HG03108 (cell line): ENCODE measurements at regions not wholly inside any gene's neighbourhood (a gene's known extent, or its start where the extent isn't known, plus 50 kb on each side); places are given as distances from the start of the nearest gene placed in this dataset.

Experiments
- ATAC-seq: cut with Tn5 transposase; IDR thresholded peaks from one replicate; pipeline ENCODE4 v1.9.1; 2021; ENCODE audit warnings: moderate library complexity; ENCODE audit not compliant: unreplicated experiment

DNA sequence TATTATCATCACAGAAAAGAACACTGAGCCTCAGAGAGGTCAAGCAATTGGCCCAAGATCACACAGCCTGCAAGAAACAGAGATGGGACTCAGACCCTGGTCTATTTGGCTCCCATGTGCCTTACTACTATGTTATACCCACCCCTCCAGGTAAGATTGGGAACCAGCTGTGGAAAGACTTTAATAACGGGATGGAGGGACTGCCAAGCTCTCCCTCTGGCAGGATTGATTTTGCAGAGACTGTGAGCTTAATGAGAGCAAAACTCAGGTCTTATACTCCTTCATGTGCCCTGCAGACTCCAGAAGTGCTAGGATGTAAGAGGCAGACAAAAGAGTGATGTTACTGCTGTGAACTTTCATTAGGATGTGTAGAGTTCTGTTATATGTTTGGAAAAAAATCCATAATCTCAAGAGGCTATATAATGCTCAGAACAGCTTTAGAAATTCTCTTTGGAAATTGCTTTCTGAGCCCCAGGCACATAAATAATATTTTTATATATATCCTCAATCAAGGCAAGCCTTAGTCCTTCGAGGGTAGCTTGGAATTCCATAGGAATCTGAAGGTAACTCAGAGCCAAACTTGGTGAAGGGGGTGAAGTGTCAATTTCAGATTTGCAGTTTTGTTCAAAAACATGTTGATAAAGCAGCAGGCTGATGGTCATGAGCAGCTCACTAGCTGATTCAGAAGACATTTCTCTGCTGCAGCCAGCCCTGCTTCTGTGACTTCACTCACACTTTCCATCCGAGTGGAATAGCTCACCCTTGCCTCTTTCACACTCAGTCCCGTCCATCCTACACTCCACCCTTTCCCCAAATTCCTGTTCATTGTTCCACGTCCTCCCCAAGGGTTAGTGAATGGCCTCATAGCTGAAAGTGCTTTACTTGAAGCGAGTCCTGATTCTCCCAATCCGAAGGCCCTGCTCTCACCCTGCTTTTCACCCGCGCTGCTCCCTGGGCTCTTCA is 188.8 kb downstream of the SNX19 start:
- ATAC-seq, result no peak

DNA sequence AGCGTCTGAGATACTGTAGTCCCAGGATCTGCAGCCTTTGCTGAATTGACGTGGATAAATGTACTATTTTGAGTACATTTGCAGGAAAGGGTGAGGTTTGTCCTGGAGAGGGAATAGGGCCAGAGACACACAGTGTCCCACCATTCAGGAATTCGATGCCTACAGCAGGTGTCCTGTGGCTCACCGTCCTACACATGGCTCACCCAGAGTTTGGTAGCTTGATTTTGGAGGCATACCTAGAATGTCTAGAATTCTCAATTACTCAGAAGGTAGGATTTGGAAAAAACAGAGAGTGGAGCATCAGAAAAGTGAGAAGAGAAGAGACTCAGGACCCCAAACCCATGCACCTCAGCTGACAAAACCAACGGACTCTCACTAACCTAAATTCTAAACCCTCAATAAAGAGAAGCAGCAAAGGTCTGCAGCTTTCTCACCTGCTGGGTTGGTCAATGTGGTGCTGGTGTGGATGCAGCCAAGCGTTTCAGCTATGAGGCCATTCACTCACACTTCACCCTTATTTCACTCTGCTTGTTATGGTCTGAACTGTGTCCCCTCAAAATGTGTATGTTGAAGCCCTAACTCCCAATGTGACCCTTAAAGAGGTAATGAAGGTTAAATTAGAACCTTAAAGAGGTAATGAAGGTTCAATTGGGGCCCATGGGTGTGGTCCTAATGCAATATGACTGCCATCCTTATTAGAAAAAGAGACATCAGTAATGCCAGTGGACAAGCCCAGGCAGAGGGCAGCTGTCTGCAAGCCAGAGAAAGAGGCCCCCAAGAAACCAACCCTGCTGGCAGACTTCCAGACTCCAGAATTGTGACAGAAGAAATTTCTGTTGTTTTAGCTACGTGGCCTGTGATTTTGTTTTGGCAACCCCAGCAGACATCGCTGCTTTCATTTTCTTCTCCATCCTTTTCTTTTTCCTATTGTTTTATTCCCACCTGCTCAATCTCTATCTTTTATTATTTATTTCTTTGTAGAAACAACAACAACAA is 187.8 kb downstream of the SNX19 start:
- no peak for ATAC-seq

DNA sequence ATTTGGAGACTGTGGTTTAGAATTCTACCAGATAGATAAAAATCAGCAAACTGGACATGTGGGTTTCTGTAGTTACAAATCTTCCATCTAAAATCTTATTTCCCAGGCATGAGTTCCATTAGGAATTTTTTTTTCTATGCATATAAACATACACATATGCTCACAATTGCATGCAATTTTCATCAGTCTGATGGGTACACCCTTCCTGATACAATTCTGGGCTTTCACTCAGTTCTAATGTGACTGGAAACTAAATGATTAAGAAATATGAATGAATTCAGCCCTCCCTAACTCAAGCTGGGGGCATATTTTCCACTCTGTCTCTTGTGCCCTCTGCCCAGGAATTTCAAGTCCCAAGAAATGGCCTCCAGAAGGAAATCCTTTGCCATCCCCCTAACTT is 187.1 kb downstream of the SNX19 start:
- ATAC-seq, result no peak

DNA sequence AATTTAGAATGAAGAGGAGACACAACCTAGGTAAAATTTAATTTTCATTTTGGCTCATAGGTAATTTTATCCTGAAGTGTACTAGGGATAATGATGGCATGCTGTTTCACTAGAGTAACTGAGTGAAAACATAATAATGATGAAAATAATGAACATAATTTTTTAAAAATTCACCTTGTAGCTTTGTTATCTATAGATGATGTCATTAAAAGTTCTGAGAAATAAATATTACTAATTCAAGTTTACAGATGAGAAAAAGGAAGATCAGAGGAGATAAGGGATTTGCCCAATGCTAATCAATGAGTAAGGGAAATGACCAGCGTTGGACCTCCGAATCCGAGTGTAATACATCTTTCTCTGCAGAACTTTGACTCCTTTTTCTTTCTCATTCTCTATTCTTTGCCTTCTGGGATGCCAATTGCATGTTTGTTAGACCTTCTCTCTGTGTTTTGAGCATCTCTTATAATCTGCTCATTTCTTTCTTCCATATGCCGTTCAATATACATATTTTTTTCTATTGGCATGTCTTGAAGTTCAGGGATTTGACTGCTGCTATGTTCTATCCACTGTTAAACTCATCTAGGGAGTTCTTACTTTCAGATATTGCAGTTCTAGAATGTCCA is 186.5 kb downstream of the SNX19 start:
- no peak for ATAC-seq

DNA sequence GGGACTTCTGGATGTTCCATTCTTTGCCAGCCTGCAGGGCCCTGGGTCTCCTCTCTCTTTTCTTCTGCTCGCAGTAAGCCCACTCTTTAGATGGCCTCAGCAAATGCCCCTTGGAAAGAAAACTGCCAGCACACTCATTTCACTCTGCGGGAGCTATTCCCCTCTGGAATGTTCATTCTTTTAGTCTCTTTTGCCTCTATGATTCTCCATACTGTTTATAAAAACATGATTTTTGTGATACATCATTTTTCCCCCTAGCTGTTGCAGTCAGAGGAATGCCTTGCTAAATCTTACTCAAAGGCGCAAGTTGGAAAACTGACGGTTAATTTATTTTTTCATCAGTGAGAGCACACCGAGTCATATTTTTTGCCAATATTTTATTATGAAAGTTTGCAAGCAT is 184.9 kb downstream of the SNX19 start:
- no peak for ATAC-seq

DNA sequence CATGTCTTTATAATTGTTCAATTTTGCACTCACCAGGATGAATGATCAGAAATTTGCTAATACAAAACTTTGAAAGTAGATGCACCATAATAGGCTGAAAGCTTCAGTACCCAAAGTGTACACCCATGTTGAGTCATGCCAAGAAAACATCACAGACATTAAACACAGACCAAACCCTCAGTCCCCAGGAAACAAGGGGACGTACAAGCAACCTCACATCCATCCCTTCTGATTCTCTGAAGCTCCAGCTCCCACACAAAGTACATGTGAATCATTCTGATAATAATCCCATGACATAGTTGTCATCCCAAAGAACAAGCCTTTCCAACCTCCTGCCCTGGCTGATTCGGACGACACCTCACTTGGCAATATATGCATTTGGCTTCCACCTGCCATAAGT is 183.8 kb downstream of the SNX19 start:
- no peak for ATAC-seq

DNA sequence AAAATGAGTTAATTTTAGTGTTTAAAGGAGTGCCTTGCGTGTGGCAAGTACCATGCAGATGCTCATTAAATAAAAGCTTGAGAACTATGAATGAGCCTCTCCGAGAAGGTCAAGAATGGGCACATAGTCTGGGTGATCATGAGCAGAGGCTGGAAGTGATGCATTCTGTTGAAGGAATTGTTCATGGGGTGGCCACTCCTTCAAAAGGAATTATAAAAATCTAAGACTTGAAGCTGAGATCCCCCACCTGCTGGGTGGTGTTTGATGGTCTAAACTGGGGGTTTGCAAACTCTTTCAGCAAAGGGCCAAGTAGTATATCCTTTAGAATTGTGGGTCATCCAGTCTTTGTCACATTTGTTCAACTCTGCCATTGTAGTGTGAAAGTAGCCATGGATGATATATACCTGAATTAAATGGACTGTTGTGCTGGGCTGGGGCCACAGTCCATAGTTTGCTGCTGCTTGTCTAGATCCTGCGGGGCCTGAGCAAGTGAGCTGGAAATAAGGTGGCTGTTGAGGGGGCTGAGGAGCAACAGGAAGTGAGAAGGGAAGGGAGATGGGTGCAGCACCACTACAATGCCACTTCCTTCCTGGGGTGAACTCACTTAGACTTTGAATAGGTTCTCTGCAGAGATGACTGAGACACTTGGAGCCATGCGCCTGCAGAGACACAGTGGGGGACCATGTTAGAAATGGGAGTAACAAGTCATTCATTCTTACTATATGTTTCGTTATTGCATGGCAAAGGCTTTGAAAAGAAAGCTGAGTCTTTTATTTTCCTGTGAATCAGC is 179.0 kb downstream of the SNX19 start:
- ATAC-seq, result no peak

DNA sequence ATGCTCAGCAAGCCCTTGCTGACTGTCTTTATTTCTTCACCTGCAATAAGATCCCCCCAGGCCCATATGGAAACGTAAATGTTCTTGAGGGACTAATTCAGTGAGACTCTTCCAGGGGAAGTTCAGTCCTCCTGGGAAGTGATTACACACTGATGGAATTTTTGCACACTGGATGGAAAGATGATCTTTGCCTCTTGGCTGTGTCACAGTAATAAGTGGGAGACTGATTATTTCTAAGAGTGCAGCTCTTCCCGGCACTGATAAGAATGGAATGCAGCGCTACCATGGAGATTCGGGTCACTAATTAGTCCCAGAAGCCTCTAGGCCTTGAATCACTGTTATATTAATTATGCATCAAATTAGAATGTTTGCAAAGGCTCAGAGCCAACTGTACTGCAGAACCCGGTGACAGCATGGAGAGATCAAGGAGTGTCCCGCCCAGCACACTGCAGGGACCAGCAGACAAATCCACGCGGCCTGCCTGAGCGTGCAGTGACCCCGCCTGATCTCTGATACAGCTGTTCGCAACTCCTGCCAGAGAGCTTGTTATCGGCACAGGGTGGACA is 178.3 kb downstream of the SNX19 start:
- ATAC-seq, result no peak

DNA sequence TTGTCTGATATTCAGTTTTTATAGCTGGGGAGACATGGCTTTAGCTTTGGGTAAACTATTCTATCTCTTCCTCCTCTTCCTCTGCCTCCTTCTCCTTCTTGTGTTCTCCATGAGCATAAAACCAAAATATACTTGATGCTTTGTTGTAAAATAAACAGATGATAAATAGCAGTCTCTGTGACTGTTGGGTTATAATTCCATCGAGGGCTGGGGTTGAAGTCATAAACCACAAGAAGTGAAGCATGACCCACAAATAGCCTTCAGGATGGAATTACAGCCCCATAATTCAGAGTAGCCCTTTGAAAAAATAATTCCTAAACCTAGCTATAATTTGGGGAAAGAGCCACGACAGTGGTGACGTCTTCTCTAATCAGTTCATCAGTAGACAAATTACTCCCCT is 177.7 kb downstream of the SNX19 start:
- no peak for ATAC-seq

DNA sequence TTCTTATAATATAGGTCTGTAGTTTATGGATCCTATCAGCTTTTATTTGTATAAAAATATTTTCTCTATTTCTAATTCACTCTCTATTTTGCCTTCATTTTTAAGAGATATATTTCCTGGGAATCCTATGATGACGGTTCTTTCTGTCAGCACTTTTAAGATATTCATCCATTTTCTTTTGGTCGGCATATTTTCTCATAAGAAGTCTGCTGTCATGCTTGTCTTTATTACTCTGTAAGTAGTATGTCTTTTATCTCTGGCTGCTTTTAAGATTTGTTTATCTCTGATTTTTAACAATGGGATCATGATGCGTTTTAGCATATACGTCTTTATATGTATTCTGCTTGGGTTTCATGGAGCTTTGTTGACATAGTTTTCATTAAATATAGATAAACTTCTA is 175.5 kb downstream of the SNX19 start:
- no peak for ATAC-seq

DNA sequence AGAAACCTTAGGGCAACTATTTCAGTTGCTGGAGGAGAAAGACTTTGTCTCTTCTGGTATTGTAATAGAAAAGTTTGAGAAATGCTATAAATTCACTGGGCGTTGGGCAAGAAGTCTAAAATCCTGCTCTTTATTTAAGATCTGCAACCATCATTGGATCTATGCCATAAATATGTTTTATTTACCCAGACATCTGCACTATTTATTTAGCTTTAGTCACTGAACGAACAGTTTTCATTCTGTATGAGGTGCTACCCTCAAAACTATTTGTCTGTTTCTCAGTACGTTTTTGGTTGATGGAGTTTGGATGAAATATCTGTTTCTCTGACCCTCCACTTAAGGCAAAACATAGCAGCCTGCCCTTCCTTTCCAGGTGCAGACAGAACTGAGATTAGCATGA is 171.5 kb downstream of the SNX19 start:
- no peak for ATAC-seq

DNA sequence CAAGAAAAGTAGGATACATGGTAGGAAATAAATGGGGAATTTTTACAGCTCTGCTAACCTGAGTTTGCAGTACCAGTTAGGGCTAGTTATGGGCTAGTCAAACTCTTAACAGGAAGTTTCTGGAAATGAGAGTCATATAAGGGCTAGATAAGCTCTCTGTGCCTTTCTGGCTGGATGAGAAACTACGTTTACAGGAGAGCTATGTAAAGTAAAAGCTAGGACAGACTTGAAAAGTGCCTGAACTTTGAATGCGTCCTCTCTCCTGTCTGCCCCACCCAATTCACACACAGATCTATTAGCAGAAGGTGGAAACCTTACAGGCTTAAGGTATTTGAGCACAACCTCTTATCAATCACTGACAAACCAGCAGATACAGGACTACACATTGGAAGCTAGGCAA is 167.1 kb downstream of the SNX19 start:
- no peak for ATAC-seq

DNA sequence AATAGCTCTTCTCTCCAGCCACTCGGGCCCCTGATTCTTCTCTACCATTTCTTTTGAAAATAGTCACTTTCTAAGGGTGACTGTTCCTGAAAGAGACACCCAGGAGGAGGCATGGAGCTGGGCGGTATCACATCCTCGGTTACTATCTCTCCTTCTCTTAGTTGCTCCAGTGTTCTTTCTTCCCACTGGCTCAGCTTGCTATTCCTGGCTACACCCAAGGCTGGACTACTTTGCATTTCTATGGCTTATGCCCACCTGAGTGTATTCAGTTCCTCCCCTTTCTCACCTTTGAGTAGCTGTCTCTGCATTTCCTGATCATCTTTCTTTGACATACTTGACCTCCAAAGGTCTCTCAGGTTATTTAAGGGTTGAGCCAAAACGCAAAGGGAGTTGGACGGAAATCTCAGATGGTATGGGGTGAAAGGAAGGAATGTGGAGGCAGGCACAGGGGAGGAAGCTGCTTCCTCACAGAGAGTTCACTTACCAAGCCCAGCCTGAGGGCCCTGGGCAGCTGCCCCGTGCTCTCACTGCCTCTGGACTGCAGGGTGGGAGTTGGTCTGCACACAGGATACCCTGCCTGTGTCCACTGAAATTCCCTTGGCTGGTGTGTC is 155.7 kb downstream of the SNX19 start:
- ATAC-seq, result no peak

DNA sequence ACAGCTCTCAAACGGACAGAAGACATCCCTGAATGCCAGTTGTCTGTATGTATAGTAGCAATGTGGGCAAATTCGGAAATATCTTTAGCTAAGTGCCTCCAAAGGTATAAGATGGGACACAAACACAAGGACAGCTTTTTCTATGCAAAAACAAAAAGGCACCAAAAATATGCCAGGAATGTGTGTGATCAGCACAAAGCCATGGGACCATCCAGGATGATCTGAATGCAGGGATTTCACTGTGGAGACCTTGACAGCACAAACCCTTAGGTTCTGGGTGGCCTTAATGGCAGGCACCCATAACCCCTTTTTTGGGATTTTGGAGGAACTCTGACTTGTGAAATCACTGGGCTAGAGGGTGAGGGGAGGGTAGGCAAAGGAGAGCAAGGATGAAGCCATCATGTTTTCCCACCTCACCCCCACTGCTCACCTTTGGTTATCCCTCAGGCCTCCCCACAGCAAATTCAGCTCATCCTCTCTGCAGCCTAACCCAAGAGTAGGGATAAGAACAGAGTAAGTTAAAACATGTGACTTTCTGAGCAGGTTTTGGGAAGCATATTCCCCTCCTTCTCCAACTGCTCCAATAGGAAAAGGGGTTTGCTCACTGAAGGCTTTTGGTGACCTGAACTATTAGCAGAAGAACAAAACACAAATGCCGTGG is 154.6 kb downstream of the SNX19 start:
- no peak for ATAC-seq

DNA sequence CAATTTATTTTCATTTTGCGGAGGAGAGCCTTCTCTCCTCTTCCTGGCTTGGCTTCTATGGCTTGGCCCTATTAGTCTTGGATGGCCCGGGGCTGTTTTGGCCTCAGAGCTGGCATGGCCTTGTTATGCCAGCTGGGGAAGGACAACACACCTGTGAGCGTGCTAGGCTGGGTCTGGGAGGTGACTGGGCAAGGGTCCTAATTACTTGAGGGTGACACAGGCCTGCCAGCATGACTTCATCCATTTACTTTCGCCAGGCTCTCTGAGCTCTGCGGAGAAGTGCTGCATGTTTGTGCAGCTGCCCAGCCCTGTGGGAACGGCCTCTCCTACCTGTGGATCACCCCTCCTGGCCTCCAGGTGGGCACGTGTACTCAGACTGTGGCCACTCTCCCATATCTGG is 153.6 kb downstream of the SNX19 start:
- no peak for ATAC-seq

DNA sequence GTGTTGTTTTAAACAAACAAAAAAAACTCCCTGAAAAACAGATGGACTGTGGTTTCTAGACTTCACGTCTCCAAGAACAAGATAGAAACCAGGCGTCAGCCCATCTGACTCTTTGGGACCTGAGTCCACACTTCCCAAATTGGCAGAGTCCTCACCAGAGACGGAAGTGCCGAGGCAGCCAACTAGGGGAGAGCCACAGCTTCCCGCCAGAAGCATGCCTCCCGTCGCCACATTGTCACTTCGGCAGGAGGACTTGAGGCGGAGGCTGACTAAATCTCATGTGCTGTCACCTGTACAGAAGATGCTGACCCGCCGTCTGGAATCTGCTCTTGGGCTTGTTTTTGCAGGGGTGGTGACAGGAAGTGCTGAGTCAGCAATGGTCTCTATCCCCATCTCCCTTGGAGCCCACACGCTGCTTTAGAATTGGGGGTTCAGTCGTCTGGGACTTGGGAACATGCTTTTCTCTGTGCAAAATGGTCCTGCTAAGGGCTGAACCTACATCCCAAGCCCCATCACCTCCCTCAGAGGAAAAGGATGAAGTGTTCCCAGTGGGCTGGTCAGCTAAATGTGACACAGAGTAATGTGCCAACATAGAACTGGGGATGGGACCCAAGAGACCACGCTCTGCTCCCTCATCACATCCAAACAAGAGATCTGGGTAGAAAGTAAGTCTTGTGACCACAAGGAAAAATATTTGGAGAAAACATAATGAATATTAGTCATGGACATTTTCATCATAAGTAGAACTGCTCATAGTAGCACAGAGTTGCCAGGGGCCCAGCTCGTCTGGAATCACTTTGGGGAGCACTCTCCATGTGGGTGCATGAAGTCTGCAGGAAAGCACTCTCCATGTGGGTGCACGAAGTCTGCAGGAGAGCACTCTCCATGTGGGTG is 152.9 kb downstream of the SNX19 start:
- ATAC-seq, result no peak

DNA sequence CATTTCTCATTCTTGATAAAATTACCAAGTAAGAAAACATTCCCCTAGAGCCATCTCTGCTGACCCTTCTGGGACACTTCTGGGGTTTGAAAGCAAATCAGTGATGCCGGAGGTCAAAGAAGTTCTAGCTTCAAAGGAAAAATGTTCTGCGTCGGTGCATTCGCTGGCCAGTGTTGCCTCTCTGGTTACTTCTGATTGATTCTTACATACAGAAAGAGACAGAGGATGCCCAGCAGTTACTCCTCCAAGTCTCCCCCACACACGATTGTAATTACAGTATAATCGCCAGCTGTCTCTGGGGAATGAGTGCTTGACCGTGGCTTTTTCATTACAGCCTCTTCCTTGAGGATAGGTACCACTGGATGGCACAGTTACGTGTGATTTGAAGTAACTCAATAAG is 150.9 kb downstream of the SNX19 start:
- ATAC-seq, result no peak

DNA sequence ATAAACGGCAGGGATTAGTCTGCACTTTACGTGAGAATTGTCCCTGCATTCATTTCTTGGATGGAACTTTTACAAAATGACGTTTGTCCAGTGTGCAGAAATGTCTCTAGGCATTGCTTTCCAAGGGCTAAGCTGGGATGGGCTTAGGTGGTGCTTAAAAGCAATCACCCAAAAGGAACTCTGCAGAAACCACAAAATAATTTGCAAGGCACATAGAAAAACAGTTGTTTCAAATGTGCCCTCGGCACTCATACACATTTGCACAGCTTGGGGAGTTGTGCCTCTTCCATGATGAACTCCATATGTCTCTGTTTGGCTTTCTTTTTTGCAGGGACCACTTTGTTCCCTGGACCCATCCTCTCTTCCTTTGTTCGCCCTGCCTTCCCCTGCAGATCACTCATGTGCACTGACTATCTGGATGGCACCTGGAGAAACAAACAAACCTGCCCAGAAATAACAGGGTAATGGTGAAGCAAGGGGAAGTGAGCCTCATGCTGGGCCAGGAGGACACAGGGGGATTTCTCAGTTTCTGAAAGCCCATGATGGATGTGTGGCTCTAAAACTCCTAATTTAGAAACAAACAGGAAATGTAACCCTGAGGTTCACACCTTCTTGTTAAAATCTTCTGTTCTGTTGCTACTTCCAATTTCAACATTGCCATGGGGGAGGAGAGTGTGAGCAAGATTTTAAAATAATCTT is 150.2 kb downstream of the SNX19 start:
- peak; percentile 81 for ATAC-seq
